ENCODE measurements at regions not wholly inside any gene's neighbourhood (a gene's known extent, or its start where the extent isn't known, plus 50 kb on each side); places are given as distances from the start of the nearest gene placed in this dataset.

DNA sequence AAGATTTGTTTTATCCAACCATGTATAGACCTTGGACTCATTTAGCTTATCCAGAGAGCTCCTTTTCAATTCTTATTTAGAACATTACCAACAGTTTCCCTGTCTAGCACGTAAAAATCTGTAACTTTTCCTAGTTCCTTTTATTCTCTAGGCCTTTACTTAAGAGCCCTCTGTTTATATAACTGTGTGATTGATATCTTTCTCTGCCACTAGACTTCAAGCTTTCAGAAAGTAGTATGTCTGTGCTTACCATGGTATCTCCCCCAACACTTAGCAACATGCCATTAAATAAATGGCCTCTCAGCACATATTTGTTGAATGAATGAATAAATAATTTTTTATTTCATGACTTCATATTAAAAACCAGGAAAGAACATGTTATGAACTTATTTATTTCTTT is 209.4 kb downstream of the PTPRC start:
- no TSS peak for BruUV-seq (replicated peaks)
- Mint-ChIP-seq H3K4me3 (ENCODE audit: unreplicated experiment) (no peak overlapping the region), H3K4me1 (ENCODE audit: low read depth, unreplicated experiment) (no peaks in the 10 kb centered on the region), H3K27me3 (ENCODE audit: insufficient read depth, unreplicated experiment) (no peaks in the 10 kb centered on the region), H3K36me3 (ENCODE audit: insufficient read depth, unreplicated experiment) (no peaks in the 10 kb centered on the region), H3K9me3 (ENCODE audit: unreplicated experiment) (no peaks in the 10 kb centered on the region), H3K27ac (ENCODE audit: unreplicated experiment) (no peak overlapping the region)
- intact Hi-C loops (cut with micrococcal nuclease; ENCODE audit: unreplicated experiment), result no loop called here
- Histone ChIP-seq H3K4me3 (ENCODE audit: low read depth, low read length) (no peak overlapping the region), H3K27me3 (replicated peaks; ENCODE audit: control insufficient read depth, insufficient read depth, low read length) (no peaks in the 10 kb centered on the region), H3K9me3 (no peaks in the 10 kb centered on the region), H3K4me1 (no peaks in the 10 kb centered on the region), H3K36me3 (ENCODE audit: control insufficient read depth, insufficient read depth, low read length) (no peaks in the 10 kb centered on the region)
- CTCF ChIA-PET, result no interaction called here
- POLR2A ChIA-PET, result no interaction called here
- TF ChIP-seq, protein P1, sequence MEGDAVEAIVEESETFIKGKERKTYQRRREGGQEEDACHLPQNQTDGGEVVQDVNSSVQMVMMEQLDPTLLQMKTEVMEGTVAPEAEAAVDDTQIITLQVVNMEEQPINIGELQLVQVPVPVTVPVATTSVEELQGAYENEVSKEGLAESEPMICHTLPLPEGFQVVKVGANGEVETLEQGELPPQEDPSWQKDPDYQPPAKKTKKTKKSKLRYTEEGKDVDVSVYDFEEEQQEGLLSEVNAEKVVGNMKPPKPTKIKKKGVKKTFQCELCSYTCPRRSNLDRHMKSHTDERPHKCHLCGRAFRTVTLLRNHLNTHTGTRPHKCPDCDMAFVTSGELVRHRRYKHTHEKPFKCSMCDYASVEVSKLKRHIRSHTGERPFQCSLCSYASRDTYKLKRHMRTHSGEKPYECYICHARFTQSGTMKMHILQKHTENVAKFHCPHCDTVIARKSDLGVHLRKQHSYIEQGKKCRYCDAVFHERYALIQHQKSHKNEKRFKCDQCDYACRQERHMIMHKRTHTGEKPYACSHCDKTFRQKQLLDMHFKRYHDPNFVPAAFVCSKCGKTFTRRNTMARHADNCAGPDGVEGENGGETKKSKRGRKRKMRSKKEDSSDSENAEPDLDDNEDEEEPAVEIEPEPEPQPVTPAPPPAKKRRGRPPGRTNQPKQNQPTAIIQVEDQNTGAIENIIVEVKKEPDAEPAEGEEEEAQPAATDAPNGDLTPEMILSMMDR (IDR thresholded peaks at IDR 0.05; ENCODE audit: insufficient read depth in 1 of 2, low read depth in 1 of 2, low read length in 1 of 2, severe bottlenecking in 1 of 2, unreplicated experiment in 1 of 2), result no peak
- no peak for DNase-seq

DNA sequence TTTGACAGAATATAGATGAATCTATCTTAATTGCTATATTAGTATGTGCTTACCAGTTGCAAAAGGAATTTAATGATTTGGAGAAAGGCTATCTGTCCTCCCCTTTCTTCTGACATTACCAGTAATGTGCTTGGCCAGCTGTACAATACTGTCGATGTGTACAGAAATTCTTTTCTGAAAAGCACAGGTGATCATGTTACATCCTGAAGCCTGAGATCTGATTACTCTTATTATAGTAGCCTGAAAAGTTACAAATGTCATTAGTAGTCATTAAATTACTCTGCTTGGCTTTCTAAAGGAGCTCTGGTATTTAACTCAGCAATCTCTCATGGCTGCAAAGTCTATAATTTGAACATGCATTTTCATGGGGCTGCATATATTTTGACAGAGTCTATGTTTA is 209.8 kb downstream of the PTPRC start:
- H3K27me3 Mint-ChIP-seq (ENCODE audit: insufficient read depth, unreplicated experiment), result no peaks in the 10 kb centered on the region

DNA sequence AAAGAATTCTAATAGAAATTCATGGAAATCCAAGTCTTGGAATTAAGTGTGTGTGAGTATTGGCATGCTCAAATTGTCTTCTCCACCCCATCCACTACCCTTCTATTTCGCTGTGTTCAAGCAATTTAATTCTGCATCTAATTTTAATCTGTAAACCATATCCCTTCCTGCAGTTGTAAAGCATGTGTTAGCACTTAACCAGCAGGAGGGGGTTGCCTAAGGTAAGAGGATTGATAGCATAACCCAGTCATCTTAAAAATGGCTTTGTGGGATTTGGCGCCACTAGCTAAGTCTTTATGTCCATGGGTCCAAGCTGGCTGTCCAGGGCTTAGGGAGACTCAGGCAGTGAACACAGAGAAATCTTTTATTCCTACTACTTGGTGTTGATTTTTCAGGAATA is 210.3 kb downstream of the PTPRC start:
- no peaks in the 10 kb centered on the region for H3K27me3 ChIP-seq (replicated peaks; ENCODE audit: control insufficient read depth, insufficient read depth, low read length)

More for the DNA sequence above, 209.8 kb downstream of the PTPRC start:
- ChIA-PET CTCF (no interaction called here), POLR2A (no interaction called here)
- Mint-ChIP-seq H3K9me3 (ENCODE audit: unreplicated experiment) (no peaks in the 10 kb centered on the region), H3K36me3 (ENCODE audit: insufficient read depth, unreplicated experiment) (no peaks in the 10 kb centered on the region), H3K4me3 (ENCODE audit: unreplicated experiment) (no peak overlapping the region), H3K4me1 (ENCODE audit: low read depth, unreplicated experiment) (no peaks in the 10 kb centered on the region), H3K27ac (ENCODE audit: unreplicated experiment) (no peak overlapping the region)
- no peak for DNase-seq
- BruUV-seq (replicated peaks), result no TSS peak
- Histone ChIP-seq H3K4me3 (ENCODE audit: low read depth, low read length) (no peak overlapping the region), H3K27me3 (replicated peaks; ENCODE audit: control insufficient read depth, insufficient read depth, low read length) (no peaks in the 10 kb centered on the region), H3K36me3 (ENCODE audit: control insufficient read depth, insufficient read depth, low read length) (no peaks in the 10 kb centered on the region), H3K4me1 (no peaks in the 10 kb centered on the region), H3K9me3 (no peaks in the 10 kb centered on the region)
- intact Hi-C loops (cut with micrococcal nuclease; ENCODE audit: unreplicated experiment), result no loop called here
- TF ChIP-seq, protein P1 (IDR thresholded peaks at IDR 0.05; ENCODE audit: insufficient read depth in 1 of 2, low read depth in 1 of 2, low read length in 1 of 2, severe bottlenecking in 1 of 2, unreplicated experiment in 1 of 2), result no peak

More for the DNA sequence above, 210.3 kb downstream of the PTPRC start:
- Mint-ChIP-seq H3K4me3 (ENCODE audit: unreplicated experiment) (no peak overlapping the region), H3K27ac (ENCODE audit: unreplicated experiment) (no peak overlapping the region), H3K27me3 (ENCODE audit: insufficient read depth, unreplicated experiment) (no peaks in the 10 kb centered on the region), H3K36me3 (ENCODE audit: insufficient read depth, unreplicated experiment) (peaks cover 2% of the 10 kb centered on the region), H3K9me3 (ENCODE audit: unreplicated experiment) (peaks cover 3% of the 10 kb centered on the region), H3K4me1 (ENCODE audit: low read depth, unreplicated experiment) (no peaks in the 10 kb centered on the region)
- DNase-seq, result no peak
- TF ChIP-seq, protein P1 (IDR thresholded peaks at IDR 0.05; ENCODE audit: insufficient read depth in 1 of 2, low read depth in 1 of 2, low read length in 1 of 2, severe bottlenecking in 1 of 2, unreplicated experiment in 1 of 2), result no peak
- intact Hi-C loops (cut with micrococcal nuclease; ENCODE audit: unreplicated experiment), result no loop called here
- ChIA-PET POLR2A (no interaction called here), CTCF (no interaction called here)
- BruUV-seq (replicated peaks), result no TSS peak
- Histone ChIP-seq H3K36me3 (ENCODE audit: control insufficient read depth, insufficient read depth, low read length) (no peaks in the 10 kb centered on the region), H3K4me1 (no peaks in the 10 kb centered on the region), H3K4me3 (ENCODE audit: low read depth, low read length) (no peak overlapping the region), H3K9me3 (no peaks in the 10 kb centered on the region)

Measured in Caco-2 (cell line).